A549 (cell line): ENCODE measurements at regions not wholly inside any gene's neighbourhood (a gene's known extent, or its start where the extent isn't known, plus 50 kb on each side); places are given as distances from the start of the nearest gene placed in this dataset.
A peak's percentile ranks its signal among the peaks of the same experiment; 100 is the strongest.
"Not testable (repeated sequence)": the region's sequence is repeated elsewhere in the genome, so short reads cannot be mapped to it uniquely, and the experiment has no call there.

Experiments used
- ATAC-seq, 2 experiments: fragments of 200-7000 bp in 1 of 2; fragments of >200 bp in 1 of 2; cut with Nextera tagmentation in 1 of 2; cut with Tn5 transposase in 1 of 2; 3 replicates each; pipeline versions ENCODE4 v1.8.0 to v1.9.1; 2018 to 2020; ENCODE audit warnings: mild to moderate bottlenecking in 1 of 2, moderate library complexity in 1 of 2
- CTCF ChIA-PET: fragments of 300-600 bp; sonication (Branson Sonifier 250); formaldehyde crosslinking; extraction: SDS; loops from one replicate; lab custom pipeline; 2021; ENCODE audit warnings: antibody characterized with exemption, inconsistent platforms; lab: Yijun Ruan, JAX
- POLR2A ChIA-PET: fragments of 350-600 bp; formaldehyde crosslinking; extraction: SDS; loops from one replicate; lab custom pipeline; 2021; ENCODE audit warnings: antibody characterized with exemption, inconsistent platforms; lab: Yijun Ruan, JAX
- DNase-seq, 2 experiments: peaks; one replicate each; pipeline versions ENCODE4 v3.0.0 to v3.0.0-alpha.2; 2011 to 2016; ENCODE audit warnings: low read depth in 1 of 2, low spot score in 1 of 2
- FAIRE-seq: peaks from 2 replicates; lab custom pipeline; 2011; peaks lifted over from hg19 to GRCh38; lab: Jason Lieb, UNC
- H3K27ac ChIP-seq, 2 experiments: fragments of >200 bp; sonication (Bioruptor Twin); formaldehyde crosslinking; 3 replicates each; pipeline ENCODE4 v1.5.1; 2016 to 2017
- H3K4me1 ChIP-seq: fragments of >200 bp; sonication (Bioruptor Twin); formaldehyde crosslinking; 3 replicates; pipeline ENCODE4 v1.6.1; 2016
- H3K4me2 ChIP-seq: fragments of >200 bp; sonication (Bioruptor Twin); formaldehyde crosslinking; 3 replicates; pipeline ENCODE4 v1.6.1; 2016
- H3K4me3 ChIP-seq: fragments of >200 bp; sonication (Bioruptor Twin); formaldehyde crosslinking; 3 replicates; pipeline ENCODE4 v1.5.1; 2016
- H3K9me3 ChIP-seq: fragments of >200 bp; sonication (Bioruptor Twin); formaldehyde crosslinking; 3 replicates; pipeline ENCODE4 v1.6.1; 2016
- MAFK ChIP-seq: fragments of 450-650 bp; IDR thresholded peaks from 2 replicates; pipeline ENCODE4 v1.6.1; 2014; ENCODE audit not compliant: partially characterized antibody
- WGBS: methylation state at CpG from one replicate; pipeline ENCODE4 v1.1.6; 2017; ENCODE audit errors: missing lambda C conversion rate; 5-methylcytosine and 5-hydroxymethylcytosine counted together

- CTCF ChIA-PET, FAIRE-seq, H3K9me3 ChIP-seq, H3K4me1 ChIP-seq, H3K4me3 ChIP-seq, DNase-seq, POLR2A ChIA-PET: not testable (repeated sequence)
- WGBS: 1% methylated on average over 3 of the region's 4 CpGs
- Histone ChIP-seq H3K27ac (0 out of 6 replicates have a peak overlapping the region, but pooled peaks of 1 of the 2 experiments have one; percentile 45), H3K4me2 (peak overlapping the region; percentile 51; the same call in 2 of the 3 replicates)
- TF ChIP-seq MAFK: peak; percentile 68
- peak; percentile 74 to 82 for ATAC-seq
Measured at GRCh38 chr10:47680848-47681637, 82.3 kb downstream of the SYT15B start.

- ATAC-seq, DNase-seq, CTCF ChIA-PET, FAIRE-seq, H3K4me3 ChIP-seq, POLR2A ChIA-PET, H3K9me3 ChIP-seq, H3K4me2 ChIP-seq, H3K4me1 ChIP-seq, H3K27ac ChIP-seq: not testable (repeated sequence)
- 0% methylated on average over 1 of the region's 1 CpG for WGBS
- peak; percentile 79 for TF ChIP-seq MAFK
Measured at GRCh38 chr10:47676102-47676501, 87.3 kb downstream of the SYT15B start.

GRCh38 chr10:47675577-47675976 lies 87.8 kb downstream of the SYT15B start:
- POLR2A ChIA-PET: not testable (repeated sequence)

GRCh38 chr10:47673128-47673527 lies 90.3 kb downstream of the SYT15B start:
- H3K4me3 ChIP-seq, FAIRE-seq, H3K4me2 ChIP-seq, CTCF ChIA-PET, H3K9me3 ChIP-seq, DNase-seq, H3K27ac ChIP-seq, ATAC-seq, POLR2A ChIA-PET, H3K4me1 ChIP-seq: not testable (repeated sequence)
- WGBS: no CpG with 5 or more reads among the region's 1 CpG

More at GRCh38 chr10:47675577-47675976, 87.8 kb downstream of the SYT15B start:
- FAIRE-seq, H3K4me3 ChIP-seq, DNase-seq, H3K4me1 ChIP-seq, CTCF ChIA-PET, ATAC-seq, H3K9me3 ChIP-seq, H3K4me2 ChIP-seq, H3K27ac ChIP-seq: not testable (repeated sequence)

GRCh38 chr10:47670857-47671256 lies 92.5 kb downstream of the SYT15B start:
- H3K27ac ChIP-seq, DNase-seq, FAIRE-seq, H3K9me3 ChIP-seq, ATAC-seq, H3K4me2 ChIP-seq, H3K4me3 ChIP-seq, POLR2A ChIA-PET, H3K4me1 ChIP-seq, CTCF ChIA-PET: not testable (repeated sequence)
- 85% methylated on average over 2 of the region's 2 CpGs for WGBS

- WGBS: 59% methylated on average over 4 of the region's 8 CpGs
- POLR2A ChIA-PET, H3K4me1 ChIP-seq, DNase-seq, CTCF ChIA-PET, ATAC-seq, H3K4me2 ChIP-seq, H3K4me3 ChIP-seq, H3K9me3 ChIP-seq, FAIRE-seq, H3K27ac ChIP-seq: not testable (repeated sequence)
Measured at GRCh38 chr10:47661955-47662577, 101.3 kb downstream of the SYT15B start.

GRCh38 chr10:47656732-47657131 lies 106.7 kb downstream of the SYT15B start:
- H3K4me1 ChIP-seq, H3K4me2 ChIP-seq, H3K27ac ChIP-seq, POLR2A ChIA-PET, ATAC-seq, FAIRE-seq, H3K9me3 ChIP-seq, CTCF ChIA-PET, DNase-seq, H3K4me3 ChIP-seq: not testable (repeated sequence)
- WGBS: 18% methylated on average over 1 of the region's 2 CpGs

- H3K9me3 ChIP-seq, ATAC-seq, CTCF ChIA-PET, POLR2A ChIA-PET, H3K4me2 ChIP-seq, H3K4me3 ChIP-seq, DNase-seq, FAIRE-seq, H3K4me1 ChIP-seq, H3K27ac ChIP-seq: not testable (repeated sequence)
- WGBS: 38% methylated on average over 4 of the region's 4 CpGs
Measured at GRCh38 chr10:47654161-47654560, 109.2 kb downstream of the SYT15B start.

- CTCF ChIA-PET, H3K9me3 ChIP-seq, H3K4me1 ChIP-seq, ATAC-seq, POLR2A ChIA-PET, DNase-seq, H3K4me3 ChIP-seq, H3K4me2 ChIP-seq, H3K27ac ChIP-seq, FAIRE-seq: not testable (repeated sequence)
- 85% methylated on average over 1 of the region's 2 CpGs for WGBS
Measured at GRCh38 chr10:47648594-47648993, 114.8 kb downstream of the SYT15B start.
